ENCODE measurements at regions not wholly inside any gene's neighbourhood (a gene's known extent, or its start where the extent isn't known, plus 50 kb on each side); places are given as distances from the start of the nearest gene placed in this dataset.

DNA sequence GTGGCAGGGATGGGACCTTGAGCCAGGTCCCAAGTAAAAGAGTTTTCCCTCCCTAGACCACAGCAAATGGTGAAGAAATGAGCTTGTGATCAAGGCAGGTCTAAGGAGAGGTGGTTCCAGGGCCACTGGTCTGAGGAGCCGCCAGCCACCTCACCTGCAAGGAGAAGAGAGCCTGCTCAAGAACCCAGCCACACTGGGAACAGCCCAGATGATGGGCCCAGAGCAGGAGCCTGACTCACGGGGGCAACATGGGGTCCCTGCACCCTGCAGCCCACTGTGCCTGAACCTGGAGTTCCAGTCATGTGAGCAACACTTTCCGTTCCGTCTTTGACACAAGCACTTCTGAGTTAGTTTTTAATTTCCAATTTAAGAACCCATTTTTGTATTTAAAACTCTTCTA is 204.5 kb upstream of the CDH4 start:
- no peak for DNase-seq (ENCODE audit: low read depth)
- no peak overlapping the region for H3K4me3 ChIP-seq (ENCODE audit: low read depth, low read length)
- no peak for FAIRE-seq
- TF ChIP-seq, protein P1, sequence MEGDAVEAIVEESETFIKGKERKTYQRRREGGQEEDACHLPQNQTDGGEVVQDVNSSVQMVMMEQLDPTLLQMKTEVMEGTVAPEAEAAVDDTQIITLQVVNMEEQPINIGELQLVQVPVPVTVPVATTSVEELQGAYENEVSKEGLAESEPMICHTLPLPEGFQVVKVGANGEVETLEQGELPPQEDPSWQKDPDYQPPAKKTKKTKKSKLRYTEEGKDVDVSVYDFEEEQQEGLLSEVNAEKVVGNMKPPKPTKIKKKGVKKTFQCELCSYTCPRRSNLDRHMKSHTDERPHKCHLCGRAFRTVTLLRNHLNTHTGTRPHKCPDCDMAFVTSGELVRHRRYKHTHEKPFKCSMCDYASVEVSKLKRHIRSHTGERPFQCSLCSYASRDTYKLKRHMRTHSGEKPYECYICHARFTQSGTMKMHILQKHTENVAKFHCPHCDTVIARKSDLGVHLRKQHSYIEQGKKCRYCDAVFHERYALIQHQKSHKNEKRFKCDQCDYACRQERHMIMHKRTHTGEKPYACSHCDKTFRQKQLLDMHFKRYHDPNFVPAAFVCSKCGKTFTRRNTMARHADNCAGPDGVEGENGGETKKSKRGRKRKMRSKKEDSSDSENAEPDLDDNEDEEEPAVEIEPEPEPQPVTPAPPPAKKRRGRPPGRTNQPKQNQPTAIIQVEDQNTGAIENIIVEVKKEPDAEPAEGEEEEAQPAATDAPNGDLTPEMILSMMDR (IDR thresholded peaks at IDR 0.05; ENCODE audit: insufficient read depth, low read length, severe bottlenecking) = no peak
- no peaks in the 10 kb centered on the region for H3K27me3 ChIP-seq (ENCODE audit: control insufficient read depth, insufficient read depth, low read length)
- no peaks in the 10 kb centered on the region for H3K36me3 ChIP-seq (ENCODE audit: control insufficient read depth, insufficient read depth, low read length)

DNA sequence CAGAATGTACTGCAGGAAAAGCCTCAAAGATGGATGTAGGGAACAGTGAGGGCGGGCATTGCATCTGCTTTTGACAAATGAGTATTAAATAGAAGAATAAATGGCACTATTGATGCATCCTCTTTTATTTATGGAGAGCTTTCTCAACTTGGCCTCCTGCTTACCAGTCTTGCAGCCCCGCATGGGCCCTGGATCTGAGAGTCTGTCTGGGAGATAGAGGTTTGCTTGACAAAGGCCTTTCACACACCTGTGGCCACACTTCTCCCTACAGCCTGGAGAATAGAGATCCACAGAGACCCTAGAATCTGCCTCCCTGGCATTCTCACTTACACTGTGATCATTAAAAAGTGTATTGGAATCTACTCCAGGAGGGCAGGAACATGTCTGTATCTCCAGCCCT is 203.8 kb upstream of the CDH4 start:
- TF ChIP-seq, protein P1 (IDR thresholded peaks at IDR 0.05; ENCODE audit: insufficient read depth, low read length, severe bottlenecking) = no peak
- no peak for DNase-seq (ENCODE audit: low read depth)
- H3K36me3 ChIP-seq (ENCODE audit: control insufficient read depth, insufficient read depth, low read length) = no peaks in the 10 kb centered on the region
- H3K27me3 ChIP-seq (ENCODE audit: control insufficient read depth, insufficient read depth, low read length) = no peaks in the 10 kb centered on the region
- H3K4me3 ChIP-seq (ENCODE audit: low read depth, low read length) = no peak overlapping the region
- no peak for FAIRE-seq

DNA sequence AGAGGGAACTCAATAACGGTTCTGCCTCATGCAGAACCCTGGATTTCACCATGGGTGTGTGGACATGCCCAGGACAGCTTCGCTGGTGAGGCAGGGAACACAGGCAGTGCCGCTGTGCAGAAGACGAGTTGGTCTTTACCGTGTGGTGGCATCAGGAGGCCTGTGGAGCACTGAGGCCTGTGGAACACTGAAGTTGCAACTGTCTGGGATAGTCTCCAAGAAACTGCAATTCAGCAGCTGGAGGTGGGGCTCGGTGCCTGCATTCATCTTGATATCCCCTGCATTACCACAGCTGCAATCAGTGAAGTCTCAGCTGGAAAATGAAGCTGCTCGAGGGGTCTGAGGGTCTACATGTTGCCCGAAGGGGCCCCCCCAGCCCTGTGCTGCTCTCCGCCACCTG is 202.4 kb upstream of the CDH4 start:
- FAIRE-seq (no peak), DNase-seq (ENCODE audit: low read depth) (no peak)
- Histone ChIP-seq H3K4me3 (ENCODE audit: low read depth, low read length) (no peak overlapping the region), H3K36me3 (ENCODE audit: control insufficient read depth, insufficient read depth, low read length) (no peaks in the 10 kb centered on the region), H3K27me3 (ENCODE audit: control insufficient read depth, insufficient read depth, low read length) (no peaks in the 10 kb centered on the region)
- TF ChIP-seq, protein P1 (IDR thresholded peaks at IDR 0.05; ENCODE audit: insufficient read depth, low read length, severe bottlenecking) = no peak

DNA sequence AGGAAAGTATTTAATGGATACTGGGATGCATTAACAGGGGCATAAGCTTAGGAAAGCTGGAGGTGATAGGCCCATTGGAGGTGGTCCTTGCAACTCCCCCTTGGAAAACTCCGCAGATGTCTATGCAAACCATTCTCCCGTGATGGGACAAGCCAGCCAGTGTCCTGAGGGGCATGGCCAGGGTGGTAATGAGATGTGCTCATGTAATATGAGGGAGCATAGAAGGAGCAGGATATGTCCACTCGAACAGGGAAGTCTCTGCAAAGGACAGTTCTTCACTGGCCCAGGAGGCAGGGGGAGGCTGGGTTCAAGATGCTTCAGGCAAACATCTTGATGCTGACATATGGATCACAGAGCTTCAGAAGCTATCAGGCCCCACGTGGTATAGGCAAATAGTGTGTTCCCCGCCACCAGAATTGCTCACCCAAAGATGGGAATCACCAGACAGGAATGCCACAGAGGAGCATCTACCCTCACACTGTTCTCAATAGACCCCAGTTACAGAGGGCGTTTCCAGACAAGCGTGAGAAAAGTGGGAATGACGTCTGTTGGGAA is 201.6 kb upstream of the CDH4 start:
- no peak for FAIRE-seq
- Histone ChIP-seq H3K27me3 (ENCODE audit: control insufficient read depth, insufficient read depth, low read length) (no peaks in the 10 kb centered on the region), H3K36me3 (ENCODE audit: control insufficient read depth, insufficient read depth, low read length) (no peaks in the 10 kb centered on the region), H3K4me3 (ENCODE audit: low read depth, low read length) (no peak overlapping the region)
- DNase-seq (ENCODE audit: low read depth) = no peak
- TF ChIP-seq, protein P1 (IDR thresholded peaks at IDR 0.05; ENCODE audit: insufficient read depth, low read length, severe bottlenecking) = no peak

DNA sequence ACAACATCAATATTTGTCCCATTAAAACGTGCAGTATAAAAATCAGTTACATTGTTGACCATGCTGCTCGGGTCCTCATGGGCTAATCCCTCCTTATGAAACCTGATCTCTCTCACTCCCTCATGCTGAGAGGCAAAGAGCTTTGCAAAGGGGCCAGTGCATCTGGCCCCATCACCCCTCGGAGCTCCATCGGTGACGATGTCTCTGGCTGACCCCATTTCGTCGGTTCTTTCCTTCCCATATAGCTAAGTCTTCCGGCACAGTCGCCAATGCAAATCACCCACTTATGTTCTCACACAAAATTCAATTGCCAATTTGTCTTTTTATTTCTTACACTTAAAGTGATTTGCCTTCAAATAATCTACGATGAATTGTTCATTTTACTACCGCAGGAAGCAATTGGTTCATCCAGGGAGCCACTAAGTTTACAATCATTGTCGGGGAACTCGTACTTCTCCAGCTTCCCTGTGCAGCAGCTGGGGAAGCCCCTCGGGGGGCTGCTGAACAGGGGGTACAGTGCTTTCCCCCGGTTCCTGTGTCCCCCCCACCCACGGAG is 199.8 kb upstream of the CDH4 start:
- DNase-seq (ENCODE audit: low read depth) = no peak
- Histone ChIP-seq H3K36me3 (ENCODE audit: control insufficient read depth, insufficient read depth, low read length) (no peaks in the 10 kb centered on the region), H3K4me3 (ENCODE audit: low read depth, low read length) (no peak overlapping the region), H3K27me3 (ENCODE audit: control insufficient read depth, insufficient read depth, low read length) (no peaks in the 10 kb centered on the region)
- FAIRE-seq = no peak
- TF ChIP-seq, protein P1 (IDR thresholded peaks at IDR 0.05; ENCODE audit: insufficient read depth, low read length, severe bottlenecking) = no peak
